HG03520 (cell line): ENCODE measurements at regions not wholly inside any gene's neighbourhood (a gene's known extent, or its start where the extent isn't known, plus 50 kb on each side); places are given as distances from the start of the nearest gene placed in this dataset.
A peak's percentile ranks its signal among the peaks of the same experiment; 100 is the strongest.
"Not testable (repeated sequence)": the region's sequence is repeated elsewhere in the genome, so short reads cannot be mapped to it uniquely, and the experiment has no call there.

Source experiments
- ATAC-seq: cut with Tn5 transposase; IDR thresholded peaks from one replicate; pipeline ENCODE4 v1.9.1; 2021; ENCODE audit warnings: mild to moderate bottlenecking, moderate library complexity; ENCODE audit not compliant: unreplicated experiment

DNA sequence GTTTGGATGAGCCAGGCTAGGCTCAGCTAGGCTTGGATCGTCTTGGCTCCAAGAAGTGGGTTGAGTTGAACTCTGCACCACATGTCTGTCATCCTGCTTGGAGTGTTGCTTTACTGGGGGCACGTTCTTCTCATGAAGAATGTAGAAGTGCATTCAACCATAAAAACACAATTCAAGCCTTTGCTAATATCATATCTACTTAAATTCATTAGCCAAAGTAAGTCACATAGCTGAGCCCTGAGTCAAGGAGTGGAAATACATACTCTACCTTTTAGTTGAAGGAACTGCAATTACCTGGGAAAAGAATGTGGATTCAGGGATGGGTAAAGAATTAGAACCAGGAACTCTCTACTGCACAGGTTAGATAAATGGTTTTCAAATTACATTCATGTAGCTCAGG lies 360.4 kb upstream of the KCNH7 start:
- ATAC-seq = no peak

DNA sequence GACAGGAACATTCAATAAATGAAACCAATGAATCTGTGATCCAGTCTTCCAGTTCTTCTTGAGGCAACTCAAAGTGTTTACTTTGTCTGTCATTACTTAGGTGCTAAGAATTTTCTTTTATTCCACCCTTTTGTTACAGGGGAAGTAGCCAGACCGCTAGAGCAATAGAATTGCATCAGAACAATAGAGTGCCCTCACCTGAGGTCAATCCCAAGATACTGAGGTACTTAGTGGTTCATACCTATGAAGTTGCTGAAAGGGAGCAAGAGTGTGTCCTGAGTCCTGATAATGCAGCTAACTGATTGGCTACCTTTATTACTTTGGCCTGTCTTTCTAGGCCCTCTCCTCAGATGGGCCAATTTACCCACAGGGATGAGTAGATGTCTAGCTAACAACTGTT lies 359.4 kb upstream of the KCNH7 start:
- no peak for ATAC-seq

DNA sequence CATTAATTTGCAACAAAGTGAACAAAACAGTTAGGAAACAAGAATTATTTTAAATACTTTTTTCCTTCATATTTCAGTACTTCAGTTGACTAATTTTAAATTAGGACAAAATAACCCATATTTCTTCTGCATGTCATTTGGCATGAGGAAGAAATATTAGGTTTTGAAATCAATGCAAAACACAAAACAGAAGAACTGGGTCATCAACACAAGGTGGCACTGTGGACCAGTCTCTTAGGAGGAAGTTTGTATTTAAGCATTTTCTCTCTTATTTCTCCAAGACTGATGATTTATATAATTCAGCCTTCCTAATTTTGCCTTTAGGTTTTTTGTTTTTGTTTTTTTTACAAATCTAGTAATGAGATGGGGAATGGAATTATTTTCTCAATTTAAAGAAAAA lies 352.8 kb upstream of the KCNH7 start:
- ATAC-seq = no peak

DNA sequence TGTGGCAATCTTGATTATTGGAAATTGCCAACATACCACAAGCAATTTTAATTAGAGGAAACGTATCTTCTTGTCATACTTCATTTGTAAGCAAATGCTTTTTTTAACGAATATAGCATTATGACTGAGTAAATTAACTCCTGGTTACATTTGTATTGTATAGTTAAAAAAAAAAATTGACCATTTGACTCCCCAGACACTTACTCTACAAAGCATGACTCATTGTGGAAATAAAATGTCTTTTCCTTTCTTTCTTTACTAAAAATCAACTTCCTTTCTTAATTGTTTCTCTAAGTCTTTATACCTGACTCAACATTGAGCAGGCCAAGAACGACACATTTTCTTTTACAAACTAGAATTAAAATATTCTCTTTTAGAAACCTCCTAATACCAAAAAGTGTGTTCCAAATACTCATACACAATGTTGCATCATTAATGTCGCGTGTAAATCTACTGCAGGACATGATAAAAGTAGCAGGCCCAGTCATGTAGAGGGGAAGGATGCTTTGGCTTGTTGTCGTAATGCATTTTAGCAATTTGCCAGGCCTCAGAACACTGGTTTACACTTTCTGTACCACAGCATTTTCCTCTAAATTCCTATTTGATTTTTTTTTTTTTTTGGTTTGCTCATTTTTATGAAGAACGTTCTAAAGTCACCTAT lies 349.6 kb upstream of the KCNH7 start:
- ATAC-seq = no peak

DNA sequence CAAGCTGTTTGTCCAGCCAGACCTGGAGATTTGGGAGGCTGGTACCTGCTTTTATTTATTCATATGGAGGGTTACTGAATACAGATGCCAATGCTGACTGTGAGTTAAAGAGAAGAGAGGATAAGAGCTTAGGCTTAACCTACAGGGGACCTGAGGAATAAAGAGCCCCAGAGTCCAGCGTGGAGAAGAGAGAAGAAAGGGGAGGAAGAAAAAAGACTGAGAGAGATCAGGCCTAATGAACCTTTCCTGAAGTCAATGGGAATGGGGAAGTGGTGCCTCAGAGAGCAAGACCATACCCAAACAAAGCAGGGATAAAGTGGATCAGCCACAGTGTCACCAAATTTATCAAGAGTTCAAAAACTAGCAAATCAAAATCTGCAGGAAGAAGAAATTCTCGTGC lies 348.6 kb upstream of the KCNH7 start:
- ATAC-seq = no peak

DNA sequence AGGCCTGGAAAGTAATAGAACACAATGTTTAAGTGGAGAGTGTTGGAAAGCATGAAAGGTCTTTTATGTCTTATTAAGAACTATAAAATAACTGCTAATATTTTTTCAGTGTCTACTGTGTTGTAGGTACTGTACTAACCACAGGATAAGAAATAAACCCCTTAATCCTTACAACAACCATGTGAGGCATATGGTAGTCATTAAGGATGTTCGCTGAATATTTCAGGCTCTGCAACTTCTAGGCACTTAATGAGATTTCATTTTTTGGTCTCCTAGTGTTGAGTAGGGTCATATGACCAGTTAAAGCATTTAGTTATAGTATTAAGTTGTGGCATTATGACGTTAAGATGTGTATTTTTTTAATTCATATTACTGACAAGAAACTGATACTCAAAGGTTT lies 346.6 kb upstream of the KCNH7 start:
- ATAC-seq = no peak

DNA sequence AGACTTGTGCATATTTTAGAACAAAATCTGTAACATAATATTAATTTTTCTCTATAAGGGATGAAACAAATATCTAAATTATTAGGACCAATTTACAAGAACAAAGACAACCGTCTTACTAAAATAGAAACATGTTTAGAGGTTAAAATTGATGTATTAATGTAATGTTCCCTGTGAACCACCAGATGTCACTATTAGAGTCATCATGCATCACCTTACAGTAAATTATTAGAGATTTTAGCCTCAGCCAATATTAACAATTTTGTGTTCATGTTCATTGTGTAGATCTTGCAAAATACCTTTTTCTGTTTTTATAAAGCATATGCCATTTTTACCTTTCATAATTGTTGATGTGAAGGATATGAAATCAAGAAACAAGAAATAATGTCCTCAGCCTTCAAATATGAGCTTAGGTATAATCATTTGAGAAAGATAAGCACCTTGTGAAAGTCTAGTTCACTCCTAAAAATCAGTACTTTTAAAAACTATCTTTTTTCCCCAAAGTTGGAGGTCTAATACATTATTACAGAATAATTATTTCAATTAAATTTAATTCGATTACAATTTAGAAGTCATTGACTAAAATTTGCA lies 344.3 kb upstream of the KCNH7 start:
- peak; percentile 73 for ATAC-seq

DNA sequence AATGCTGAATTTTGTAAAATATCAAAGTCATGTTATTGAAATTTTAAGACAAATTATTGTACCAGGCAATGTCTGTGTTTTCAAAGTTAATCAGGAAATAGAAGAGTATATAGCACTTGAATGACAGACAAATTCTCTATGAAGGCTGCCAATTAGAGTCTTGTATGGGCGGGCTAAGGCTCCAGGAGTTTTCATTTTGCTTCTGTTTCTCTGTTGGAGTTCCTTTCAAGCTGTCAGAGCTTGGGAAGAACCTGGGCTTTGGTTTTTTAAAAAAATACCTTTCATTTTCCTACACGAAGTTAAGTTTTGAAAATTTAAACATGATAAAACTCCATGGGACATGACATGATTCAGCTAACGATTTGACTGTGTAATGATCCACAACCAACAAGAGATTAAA lies 339.0 kb upstream of the KCNH7 start:
- no peak for ATAC-seq

DNA sequence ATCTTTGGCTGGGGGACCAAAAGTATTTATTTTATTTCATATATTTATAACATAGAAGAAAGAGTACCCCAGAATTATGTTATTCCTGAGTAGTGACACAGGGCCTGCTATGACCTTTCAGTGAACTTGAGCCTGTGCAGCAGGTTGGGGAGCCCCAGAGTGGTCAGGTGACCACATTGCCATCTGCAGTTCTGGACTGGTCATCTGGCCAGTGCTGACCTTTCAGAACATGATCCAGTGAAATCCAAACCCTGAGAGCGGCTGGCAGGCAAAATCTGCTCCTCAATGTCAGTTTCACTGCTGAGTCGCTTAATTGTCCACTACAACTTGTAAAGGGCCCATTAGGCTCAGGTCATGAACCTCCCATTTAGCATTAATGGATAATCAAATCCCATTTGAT lies 336.7 kb upstream of the KCNH7 start:
- ATAC-seq = no peak

DNA sequence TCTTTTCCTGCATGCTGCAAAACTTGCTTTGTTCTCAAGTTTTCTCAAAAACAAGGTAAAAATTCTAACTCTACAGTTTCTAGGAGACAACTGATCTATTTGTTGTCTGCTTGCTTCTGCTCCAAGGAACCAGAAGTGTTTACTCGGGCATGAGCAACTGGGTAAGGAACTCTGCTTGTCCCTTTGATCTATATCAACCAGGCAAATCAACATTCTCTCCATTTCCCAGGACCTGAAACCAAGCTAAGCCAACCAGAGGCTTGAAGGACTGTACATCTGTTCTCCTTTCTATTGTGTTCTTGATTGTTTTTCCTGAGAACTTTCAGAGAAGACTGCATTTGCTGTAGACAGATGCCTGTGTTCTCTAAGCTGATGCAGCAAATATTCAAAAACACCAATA lies 335.0 kb upstream of the KCNH7 start:
- no peak for ATAC-seq

DNA sequence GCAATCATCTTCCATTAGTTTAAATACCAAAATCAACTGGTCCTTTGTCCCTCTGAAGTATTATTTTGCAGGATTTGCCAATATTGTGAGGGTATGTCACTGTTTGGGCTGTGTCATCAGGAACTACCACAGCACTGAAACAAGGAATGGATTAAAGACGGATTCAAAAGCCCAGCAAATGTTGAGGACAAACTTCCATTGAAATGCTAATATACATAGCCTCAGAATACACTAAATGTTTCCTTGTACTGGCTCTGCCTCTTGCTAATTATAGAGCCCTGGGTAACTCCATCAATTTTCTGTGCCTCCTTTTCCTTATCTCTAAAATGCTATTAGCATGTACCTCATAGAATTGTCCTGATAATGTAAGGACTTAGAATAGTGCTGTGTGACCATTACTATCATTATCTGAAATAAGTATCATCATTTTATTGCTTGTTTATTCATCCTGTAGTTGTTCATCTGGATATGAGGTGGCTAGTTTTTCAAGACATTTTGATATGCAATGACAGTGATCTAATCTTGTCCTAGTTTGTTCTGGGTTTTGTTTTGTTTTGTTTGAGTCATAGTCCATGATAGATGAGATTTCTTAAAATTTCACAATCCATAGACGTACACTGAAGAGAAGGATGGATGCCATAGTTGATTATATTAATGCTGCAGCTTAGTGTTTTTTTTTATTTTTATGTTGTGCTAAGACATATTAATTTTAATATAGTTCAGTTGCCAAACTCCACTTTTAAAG lies 333.4 kb upstream of the KCNH7 start:
- no peak for ATAC-seq

DNA sequence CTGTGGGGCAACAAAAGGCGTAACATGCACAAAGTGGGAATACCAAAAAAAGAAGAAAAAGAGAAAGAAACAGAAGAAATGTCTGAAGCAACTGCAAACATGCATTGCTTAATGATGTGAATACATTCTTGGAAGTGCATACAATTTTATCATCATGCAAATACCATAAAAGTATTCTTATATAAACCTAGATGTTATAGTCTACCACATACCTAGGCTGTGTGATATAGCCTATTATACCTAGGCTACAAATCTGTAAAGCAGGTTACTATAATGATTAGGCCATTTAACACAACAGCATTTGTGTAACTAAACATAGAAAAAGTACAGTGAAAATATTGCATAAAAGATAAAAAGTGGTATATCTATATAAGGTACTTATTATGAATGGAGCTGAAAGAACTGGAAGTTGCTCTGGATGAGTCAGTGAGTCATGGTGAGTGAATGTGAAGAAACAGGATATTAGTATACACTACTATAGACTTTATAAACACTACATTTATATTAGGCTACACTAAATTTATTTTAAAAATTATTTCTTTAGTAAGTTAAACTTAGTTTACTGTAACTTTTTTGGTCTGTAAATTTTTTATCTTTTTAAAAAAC lies 319.4 kb upstream of the KCNH7 start:
- ATAC-seq = no peak

DNA sequence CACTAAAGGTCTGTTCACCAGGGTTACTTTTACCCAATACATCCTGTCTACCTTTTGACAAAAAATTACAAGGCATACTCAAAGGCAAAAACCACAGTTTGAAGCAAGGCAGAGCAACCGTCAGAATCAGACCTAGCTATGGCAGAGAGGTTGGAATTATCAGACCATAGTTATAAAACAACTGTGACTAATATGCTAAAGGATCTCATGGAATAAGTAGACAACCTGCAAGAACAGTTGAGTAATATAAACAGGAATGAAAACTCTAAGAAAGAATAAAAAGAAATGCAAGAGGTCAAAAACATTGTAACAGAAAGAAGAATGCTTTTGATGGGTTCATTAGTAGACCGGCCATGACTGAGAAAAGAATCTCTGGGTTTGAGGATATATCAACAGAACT lies 318.8 kb upstream of the KCNH7 start:
- ATAC-seq = no peak

DNA sequence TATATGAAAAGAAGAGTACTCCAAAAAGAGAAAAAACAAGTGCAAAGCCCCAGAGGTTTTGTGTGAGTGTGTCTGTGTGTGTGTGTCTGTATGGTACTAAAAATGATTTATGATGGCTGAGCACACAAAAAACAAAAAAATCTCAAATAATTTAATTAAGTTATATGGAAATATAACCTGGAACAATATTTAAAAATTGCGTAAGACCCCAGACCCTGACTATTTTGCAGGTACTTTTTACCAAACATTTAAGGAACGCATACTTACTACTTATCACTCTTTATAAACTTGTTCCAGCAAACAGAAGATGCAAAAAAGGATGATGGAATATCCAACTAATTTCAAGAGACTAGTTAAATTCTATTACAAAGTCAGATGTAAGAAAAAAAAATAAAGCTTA lies 317.4 kb upstream of the KCNH7 start:
- no peak for ATAC-seq

DNA sequence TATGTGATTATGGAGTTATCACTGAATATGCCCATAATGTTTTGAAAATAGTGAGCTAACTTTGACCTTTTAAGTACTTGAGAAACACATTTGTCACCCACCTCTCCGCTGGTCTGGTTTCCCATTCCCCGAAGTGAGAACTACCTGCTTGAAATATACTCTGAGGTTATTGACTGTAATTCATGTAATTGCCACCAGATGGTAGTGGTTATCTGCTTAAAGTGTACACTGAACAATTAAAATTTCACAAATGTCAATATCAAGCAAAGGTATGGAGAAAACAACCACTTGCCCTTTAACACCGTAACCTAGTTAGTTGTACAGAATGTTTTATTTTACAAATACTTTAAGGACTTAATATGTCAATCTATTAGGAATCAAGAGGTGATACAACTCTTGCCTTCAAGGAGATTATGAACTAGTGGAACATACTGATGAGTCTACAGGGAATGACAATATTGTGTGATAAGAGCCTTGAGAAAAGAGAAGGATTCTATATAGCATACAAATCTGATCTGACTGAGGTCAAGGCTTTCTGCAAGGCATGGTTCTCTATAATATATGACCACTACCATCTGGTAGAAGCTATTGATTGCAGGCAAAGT lies 316.8 kb upstream of the KCNH7 start:
- peak; percentile 89 for ATAC-seq

DNA sequence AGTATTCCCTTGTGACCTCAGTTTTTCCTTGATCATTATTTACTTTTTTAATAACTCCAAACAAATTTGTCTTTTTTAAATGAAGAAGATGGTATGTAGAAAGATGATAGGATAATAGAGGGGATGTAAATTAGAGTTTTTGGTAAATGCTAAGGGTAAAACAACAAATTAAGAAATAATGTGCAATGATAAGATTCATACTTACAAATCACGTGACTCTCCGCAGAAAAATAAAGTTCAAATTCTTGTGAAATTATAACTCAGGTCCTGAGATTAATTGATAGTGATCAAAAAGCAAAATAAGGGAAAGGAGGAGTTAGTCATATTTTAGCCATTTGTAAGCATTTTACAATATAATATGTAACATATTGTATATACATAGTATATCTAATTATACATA lies 304.1 kb upstream of the KCNH7 start:
- no peak for ATAC-seq

DNA sequence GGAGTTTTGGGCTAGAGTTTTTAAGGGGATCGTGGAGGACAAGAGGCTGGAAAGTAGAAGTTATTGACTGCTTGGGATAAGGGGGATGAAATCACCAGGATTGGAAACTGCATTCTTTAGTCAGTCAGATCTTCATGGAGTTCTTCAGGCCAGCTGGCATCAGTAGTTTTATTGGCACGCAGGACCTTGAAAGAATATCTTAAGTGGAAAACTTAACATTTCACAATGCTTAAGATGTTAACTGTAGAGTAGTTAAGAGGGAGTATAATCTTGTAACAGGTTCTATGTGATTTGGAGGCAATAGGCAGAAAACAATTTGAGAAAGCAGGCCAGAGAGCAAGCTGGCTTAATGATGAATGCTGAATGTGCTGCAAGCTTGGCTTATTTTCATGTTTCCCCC lies 300.4 kb upstream of the KCNH7 start:
- no peak for ATAC-seq

DNA sequence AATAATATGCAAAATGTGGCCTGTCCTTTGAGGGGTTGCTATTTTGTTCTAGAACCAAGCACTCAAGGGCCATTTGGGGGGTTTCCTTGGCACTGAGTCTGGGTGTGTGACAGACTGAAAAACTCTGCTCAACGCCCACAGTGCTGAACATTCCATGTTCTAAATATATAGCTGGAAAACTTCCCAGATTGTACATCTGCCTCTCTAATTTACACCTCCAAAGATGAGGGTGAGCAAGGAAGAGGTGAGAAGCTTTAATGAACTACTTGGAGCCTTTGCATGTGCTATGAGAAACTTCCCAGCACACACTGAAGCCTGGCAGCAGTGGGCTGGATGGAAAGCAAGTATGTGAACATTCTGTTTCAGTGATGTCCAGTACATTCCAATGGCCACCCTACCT lies 296.7 kb upstream of the KCNH7 start:
- ATAC-seq = no peak

DNA sequence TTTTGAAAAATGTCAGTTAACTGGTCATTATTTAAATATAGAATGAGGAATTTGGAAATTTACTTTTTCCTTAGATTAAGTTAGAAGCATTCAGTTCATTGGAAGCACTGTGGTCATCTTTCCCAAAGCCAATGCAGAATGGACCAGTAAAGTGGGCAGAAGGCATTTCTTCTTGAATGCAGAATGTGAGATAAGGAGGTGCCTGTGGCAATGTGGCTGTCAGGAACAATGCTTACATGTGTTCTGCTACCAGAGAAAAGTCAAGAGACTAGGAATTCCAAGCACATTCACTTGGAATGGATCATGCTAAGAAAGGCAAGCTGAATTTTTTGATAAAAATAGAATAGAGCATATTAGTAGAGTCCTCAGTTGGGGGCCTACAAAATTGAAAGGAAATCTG lies 295.0 kb upstream of the KCNH7 start:
- ATAC-seq = no peak

DNA sequence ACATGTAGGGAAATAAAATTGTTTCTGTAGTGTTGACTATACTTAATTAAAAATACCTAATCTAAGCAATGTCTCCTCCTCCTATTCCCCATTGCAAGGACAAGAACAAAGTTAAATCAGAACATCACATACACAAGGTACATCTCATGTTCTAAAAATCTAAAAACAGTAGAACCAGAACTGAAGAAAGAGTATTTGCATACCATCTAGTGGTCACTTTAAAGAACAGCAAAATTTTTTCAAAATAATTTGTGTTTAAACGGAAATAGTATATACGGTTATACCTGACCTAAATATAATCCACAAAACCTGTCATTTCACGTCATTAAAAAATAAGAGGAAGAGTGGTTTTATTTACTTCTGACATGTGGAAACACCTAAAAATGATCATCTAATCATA lies 294.3 kb upstream of the KCNH7 start:
- ATAC-seq = peak; percentile 54

DNA sequence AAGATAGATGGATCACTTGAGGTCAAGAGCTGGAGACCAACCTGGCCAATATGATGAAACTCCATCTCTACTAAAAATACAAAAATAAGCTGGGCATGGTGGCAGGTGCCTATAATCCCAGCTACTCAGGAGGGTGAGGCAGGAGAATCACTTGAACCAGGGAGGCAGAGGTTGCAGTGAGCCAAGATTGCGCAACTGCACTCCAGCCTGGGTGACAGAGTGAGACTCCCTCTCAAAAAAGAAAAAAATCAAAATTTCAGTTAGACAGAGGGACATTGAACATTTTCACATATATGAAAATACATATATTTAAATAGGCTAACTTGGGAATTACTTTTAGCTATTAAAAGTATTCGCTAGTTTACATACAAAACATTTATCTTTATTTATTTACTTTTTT lies 293.6 kb upstream of the KCNH7 start:
- not testable (repeated sequence) for ATAC-seq

DNA sequence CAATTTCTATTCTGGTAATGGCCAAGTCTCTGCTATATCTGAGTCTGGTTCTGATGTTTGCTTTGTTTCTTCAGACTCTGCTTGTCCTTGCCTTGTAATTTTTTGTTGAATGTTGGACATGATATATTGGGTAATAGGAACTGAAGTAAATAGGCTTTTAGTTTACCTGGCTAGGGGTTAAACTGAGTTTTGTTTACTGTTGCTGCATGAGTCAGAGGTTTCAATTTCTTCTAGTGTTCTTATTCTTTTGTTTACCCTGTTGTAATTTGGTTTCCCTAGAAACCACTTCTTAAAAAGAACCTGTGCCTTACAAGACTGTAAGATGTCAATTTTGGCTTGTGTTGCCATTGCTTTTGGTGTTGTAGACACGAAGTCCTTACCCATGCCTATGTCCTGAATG lies 285.0 kb upstream of the KCNH7 start:
- ATAC-seq = peak; percentile 54
